Mesodermal cell (in vitro differentiated cells): ENCODE measurements at regions not wholly inside any gene's neighbourhood (a gene's known extent, or its start where the extent isn't known, plus 50 kb on each side); places are given as distances from the start of the nearest gene placed in this dataset.
"Not testable (repeated sequence)": the region's sequence is repeated elsewhere in the genome, so short reads cannot be mapped to it uniquely, and the experiment has no call there.

Experiments
- H3K27ac ChIP-seq: 2 replicates; pipeline ENCODE4 v1.7.0; 2013; ENCODE audit warnings: mild to moderate bottlenecking, low read depth, low read length, moderate library complexity; ENCODE audit not compliant: severe bottlenecking
- H3K36me3 ChIP-seq: 2 replicates; pipeline ENCODE4 v1.7.1; 2013; ENCODE audit warnings: mild to moderate bottlenecking, low read length, moderate library complexity; ENCODE audit not compliant: control insufficient read depth, insufficient read depth
- H3K4me1 ChIP-seq: one replicate; pipeline ENCODE4 v1.7.1; 2013; ENCODE audit warnings: mild to moderate bottlenecking, low read length; ENCODE audit not compliant: insufficient read depth, control insufficient read depth, poor library complexity, severe bottlenecking
- H3K4me3 ChIP-seq: 2 replicates; pipeline ENCODE4 v1.7.0; 2013; ENCODE audit warnings: low read length, control low read depth, mild to moderate bottlenecking; ENCODE audit not compliant: insufficient read depth, poor library complexity, severe bottlenecking; ENCODE audit errors: extremely low read depth
- H3K9me3 ChIP-seq: 2 replicates; pipeline ENCODE4 v1.7.1; 2013; ENCODE audit warnings: mild to moderate bottlenecking, low read length, moderate library complexity; ENCODE audit not compliant: control insufficient read depth
- WGBS, 2 experiments: methylation state at CpG; one replicate each; pipeline ENCODE4 v1.1.5; 2013; ENCODE audit warnings: missing lambda C conversion rate in 2 of 2; ENCODE audit not compliant: insufficient coverage in 2 of 2; 5-methylcytosine and 5-hydroxymethylcytosine counted together

DNA sequence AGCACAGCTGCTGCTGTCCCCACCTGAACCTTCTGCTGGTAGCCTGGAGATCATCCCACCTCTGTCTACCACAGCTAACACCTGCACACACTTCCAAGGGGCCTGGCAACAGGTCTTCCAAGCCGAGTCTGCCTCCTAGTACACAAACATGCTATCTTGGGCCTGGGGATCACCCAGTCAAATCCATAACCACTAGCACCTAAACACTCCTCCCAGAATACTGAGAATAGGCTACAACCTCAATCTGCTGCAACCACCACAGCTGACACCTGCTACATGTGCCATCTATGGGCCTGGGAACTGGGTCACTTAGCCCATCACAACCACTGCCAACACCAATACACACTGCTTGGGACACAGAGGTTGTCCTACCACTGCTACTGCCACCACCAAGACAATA, 362.8 kb upstream of the ARPP21 start:
- Histone ChIP-seq H3K36me3 (no peaks in the 10 kb centered on the region), H3K4me1 (no peaks in the 10 kb centered on the region), H3K9me3 (no peaks in the 10 kb centered on the region), H3K27ac (no peak overlapping the region), H3K4me3 (no peak overlapping the region)
- WGBS, 2 experiments: 60 to 89% methylated on average over 1 of the region's 1 CpG

GRCh38 chr3:35291471-35292236, 347.7 kb upstream of the ARPP21 start:
- Histone ChIP-seq H3K9me3 (no peaks in the 10 kb centered on the region), H3K27ac (no peak overlapping the region), H3K36me3 (no peaks in the 10 kb centered on the region), H3K4me3 (no peak overlapping the region), H3K4me1 (no peaks in the 10 kb centered on the region)
- WGBS, 2 experiments: 79 to 80% methylated on average over 1 to 2 of the region's 4 CpGs

DNA sequence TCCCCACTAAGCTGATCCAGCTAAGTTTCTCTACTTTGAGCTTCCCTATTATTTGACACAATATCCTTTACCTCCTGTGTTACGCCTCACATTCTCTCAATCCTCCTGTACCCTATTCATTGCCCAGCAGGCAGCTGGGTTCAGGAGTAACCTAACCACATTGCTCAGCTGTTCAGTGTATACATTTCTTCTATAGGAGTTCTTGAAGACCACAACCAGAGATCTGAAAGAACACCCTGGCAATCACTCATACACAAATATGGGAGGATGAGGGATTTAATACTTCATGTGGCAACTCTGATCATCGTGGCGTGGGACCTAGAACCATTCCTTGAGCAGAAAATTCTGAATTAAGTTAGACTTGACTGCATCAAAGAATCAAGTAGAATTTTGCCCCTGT, 346.8 kb upstream of the ARPP21 start:
- Histone ChIP-seq H3K36me3 (no peaks in the 10 kb centered on the region), H3K4me3 (no peak overlapping the region), H3K4me1 (no peaks in the 10 kb centered on the region), H3K27ac (no peak overlapping the region), H3K9me3 (no peaks in the 10 kb centered on the region)
- WGBS, 2 experiments: 100% methylated on average over 1 to 3 of the region's 3 CpGs

- Histone ChIP-seq H3K36me3 (no peaks in the 10 kb centered on the region), H3K4me3 (no peak overlapping the region), H3K27ac (no peak overlapping the region), H3K9me3 (no peaks in the 10 kb centered on the region), H3K4me1 (no peaks in the 10 kb centered on the region)
- WGBS, 2 experiments: no CpG with 5 or more reads among the region's 2 CpGs
Measured at GRCh38 chr3:35295906-35296305, 343.4 kb upstream of the ARPP21 start.

DNA sequence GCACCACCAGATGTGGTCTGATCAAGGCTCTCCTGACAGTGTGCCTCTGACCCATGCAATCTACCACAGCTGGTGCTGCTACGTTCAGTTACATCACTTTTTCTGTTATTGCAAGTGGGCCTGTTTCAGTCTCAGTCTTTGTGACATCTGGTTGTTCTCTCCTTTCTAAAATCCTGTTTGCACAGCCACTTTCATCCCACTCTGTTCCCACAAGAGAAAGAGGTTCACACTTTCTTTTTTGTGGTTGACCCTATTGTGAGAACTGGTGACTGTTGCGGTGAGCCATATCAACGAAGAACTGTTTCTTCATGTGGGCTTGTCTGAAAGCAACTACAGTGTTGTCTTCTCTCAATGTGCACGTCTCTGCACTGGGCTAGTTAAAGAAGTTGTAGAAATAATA, 342.8 kb upstream of the ARPP21 start:
- H3K36me3 ChIP-seq: no peaks in the 10 kb centered on the region

DNA sequence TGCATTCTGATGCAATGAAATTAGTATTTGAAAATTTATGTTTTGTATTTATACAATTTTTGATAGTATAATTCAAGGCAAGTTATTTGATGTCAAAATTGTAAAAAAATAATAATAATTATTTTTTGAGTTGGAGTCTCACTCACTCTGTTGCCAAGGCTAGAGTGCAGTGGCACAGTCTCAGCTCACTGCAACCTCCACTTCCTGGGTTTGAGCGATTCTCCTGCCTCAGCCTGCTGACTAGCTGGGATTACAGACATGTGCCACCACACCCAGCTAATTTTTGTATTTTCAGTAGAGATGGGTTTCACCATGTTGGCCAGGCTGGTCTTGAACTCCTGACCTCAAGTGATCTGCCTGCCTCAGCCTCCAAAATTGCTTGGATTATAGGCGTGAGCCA, 342.4 kb upstream of the ARPP21 start:
- H3K4me3 ChIP-seq, H3K36me3 ChIP-seq, H3K27ac ChIP-seq, H3K9me3 ChIP-seq, H3K4me1 ChIP-seq: not testable (repeated sequence)
- 80 to 83% methylated on average over 1 of the region's 2 CpGs for WGBS, 2 experiments

More for the DNA sequence above, 342.8 kb upstream of the ARPP21 start:
- Histone ChIP-seq H3K4me1 (no peaks in the 10 kb centered on the region), H3K4me3 (no peak overlapping the region), H3K9me3 (no peaks in the 10 kb centered on the region), H3K27ac (no peak overlapping the region)
- 94 to 100% methylated on average over 1 to 2 of the region's 4 CpGs for WGBS, 2 experiments

- no peak overlapping the region for H3K27ac ChIP-seq
- WGBS, 2 experiments: 90% methylated on average over 2 of the region's 3 CpGs; no CpG with 5 or more reads in 1 of the 2 experiments
- H3K36me3 ChIP-seq: no peaks in the 10 kb centered on the region
- H3K4me1 ChIP-seq: no peaks in the 10 kb centered on the region
- no peaks in the 10 kb centered on the region for H3K9me3 ChIP-seq
- H3K4me3 ChIP-seq: no peak overlapping the region
Measured at GRCh38 chr3:35305406-35305805, 333.9 kb upstream of the ARPP21 start.

DNA sequence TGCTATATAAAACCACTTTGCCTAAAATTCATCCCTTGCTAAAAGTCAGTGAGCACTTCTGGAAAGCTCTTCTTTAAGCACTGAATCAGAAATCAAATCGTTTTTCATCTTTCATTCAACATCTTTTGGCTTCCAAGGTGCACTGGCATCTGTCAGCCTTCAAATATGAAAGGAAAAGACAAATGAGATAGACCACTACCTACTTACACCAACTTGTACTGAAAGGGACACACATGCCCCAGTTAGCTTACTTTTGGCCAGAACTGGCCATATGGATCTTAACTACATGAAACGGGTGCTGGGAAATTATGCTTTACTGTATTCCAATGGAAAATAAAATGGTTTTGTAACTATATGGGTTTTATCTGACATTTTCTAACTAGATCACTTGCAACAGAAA, 332.0 kb upstream of the ARPP21 start:
- no peaks in the 10 kb centered on the region for H3K36me3 ChIP-seq
- no peak overlapping the region for H3K27ac ChIP-seq
- no peaks in the 10 kb centered on the region for H3K4me1 ChIP-seq
- 88% methylated on average over 1 to 2 of the region's 2 CpGs for WGBS, 2 experiments
- H3K4me3 ChIP-seq: no peak overlapping the region
- no peaks in the 10 kb centered on the region for H3K9me3 ChIP-seq

GRCh38 chr3:35316841-35317240, 322.5 kb upstream of the ARPP21 start:
- H3K4me3 ChIP-seq, H3K27ac ChIP-seq, H3K9me3 ChIP-seq, H3K4me1 ChIP-seq, H3K36me3 ChIP-seq: not testable (repeated sequence)
- WGBS, 2 experiments: 100% methylated on average over 1 of the region's 2 CpGs; no CpG with 5 or more reads in 1 of the 2 experiments

- WGBS, 2 experiments: 86% methylated on average over 1 of the region's 1 CpG; no CpG with 5 or more reads in 1 of the 2 experiments
- H3K4me1 ChIP-seq: no peaks in the 10 kb centered on the region
- no peak overlapping the region for H3K27ac ChIP-seq
Measured at GRCh38 chr3:35320646-35321407, 318.5 kb upstream of the ARPP21 start.

GRCh38 chr3:35322070-35322469, 317.3 kb upstream of the ARPP21 start:
- Histone ChIP-seq H3K9me3 (peaks cover 10% of the 10 kb centered on the region), H3K36me3 (no peaks in the 10 kb centered on the region), H3K27ac (no peak overlapping the region), H3K4me3 (no peak overlapping the region), H3K4me1 (no peaks in the 10 kb centered on the region)
- 100% methylated on average over 1 to 2 of the region's 4 CpGs for WGBS, 2 experiments

More at GRCh38 chr3:35320646-35321407, 318.5 kb upstream of the ARPP21 start:
- no peak overlapping the region for H3K4me3 ChIP-seq
- H3K9me3 ChIP-seq: peaks cover 10% of the 10 kb centered on the region
- no peaks in the 10 kb centered on the region for H3K36me3 ChIP-seq
